Colonic mucosa (tissue), 4 donors: ENCODE measurements at regions not wholly inside any gene's neighbourhood (a gene's known extent, or its start where the extent isn't known, plus 50 kb on each side); places are given as distances from the start of the nearest gene placed in this dataset.
A peak's percentile ranks its signal among the peaks of the same experiment; 100 is the strongest.
"Not testable (repeated sequence)": the region's sequence is repeated elsewhere in the genome, so short reads cannot be mapped to it uniquely, and the experiment has no call there.

Source experiments
- DNase-seq: peaks from one replicate; pipeline ENCODE4 v3.0.0-alpha.2; 2020
- H3K27ac ChIP-seq: fragments of 200-600 bp; one replicate; pipeline ENCODE4 v1.8.0; 2021
- H3K27me3 ChIP-seq: fragments of 200-600 bp; one replicate; pipeline ENCODE4 v1.8.0; 2021
- H3K36me3 ChIP-seq: fragments of 200-600 bp; one replicate; pipeline ENCODE4 v1.8.0; 2021
- H3K4me1 ChIP-seq: fragments of 200-600 bp; one replicate; pipeline ENCODE4 v1.8.0; 2021; ENCODE audit warnings: mild to moderate bottlenecking
- H3K4me3 ChIP-seq: fragments of 200-600 bp; one replicate; pipeline ENCODE4 v1.8.0; 2021
- H3K9ac ChIP-seq, 2 donors: one replicate each; pipeline ENCODE4 v1.7.0; 2013; ENCODE audit warnings: control low read depth in 2 of 2, low read depth in 2 of 2, low read length in 2 of 2
- H3K9me3 ChIP-seq: fragments of 200-600 bp; one replicate; pipeline ENCODE4 v1.8.0; 2021
- intact Hi-C: fragments of 100-400 bp; cut with DNase I; formaldehyde crosslinking; loops from one replicate; pipeline ENCODE4 v1.14.1; 2022
- donor health status: healthy.
- donor health status: DM: no; HTN: no; CAD: no.
- donor health status: DM: no; HTN: no; CAD: no.

DNA sequence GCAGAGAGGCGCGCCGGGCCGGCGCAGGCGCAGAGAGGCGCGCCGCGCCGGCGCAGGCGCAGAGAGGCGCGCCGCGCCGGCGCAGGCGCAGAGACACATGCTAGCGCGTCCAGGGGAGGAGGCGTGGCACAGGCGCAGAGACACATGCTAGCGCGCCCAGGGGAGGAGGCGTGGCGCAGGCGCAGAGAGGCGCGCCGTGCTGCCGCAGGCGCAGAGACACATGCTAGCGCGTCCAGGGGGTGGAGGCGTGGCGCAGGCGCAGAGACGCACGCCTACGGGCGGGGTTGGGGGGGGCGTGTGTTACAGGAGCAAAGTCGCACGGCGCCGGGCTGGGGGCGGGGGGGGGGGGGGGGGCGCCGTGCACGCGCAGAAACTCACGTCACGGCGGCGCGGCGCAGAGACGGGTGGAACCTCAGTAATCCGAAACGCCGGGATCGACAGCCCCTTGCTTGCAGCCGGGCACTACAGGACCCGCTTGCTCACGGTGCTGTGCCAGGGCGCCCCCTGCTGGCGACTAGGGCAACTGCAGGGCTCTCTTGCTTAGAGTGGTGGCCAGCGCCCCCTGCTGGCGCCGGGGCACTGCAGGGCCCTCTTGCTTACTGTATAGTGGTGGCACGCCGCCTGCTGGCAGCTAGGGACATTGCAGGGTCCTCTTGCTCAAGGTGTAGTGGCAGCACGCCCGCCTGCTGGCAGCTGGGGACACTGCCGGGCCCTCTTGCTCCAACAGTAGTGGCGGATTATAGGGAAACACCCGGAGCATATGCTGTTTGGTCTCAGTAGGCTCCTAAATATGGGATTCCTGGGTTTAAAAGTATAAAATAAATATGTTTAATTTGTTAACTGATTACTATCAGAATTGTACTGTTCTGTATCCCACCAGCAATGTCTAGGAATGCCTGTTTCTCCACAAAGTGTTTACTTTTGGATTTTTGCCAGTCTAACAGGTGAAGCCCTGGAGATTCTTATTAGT, 269.9 kb downstream of the OR4F29 start:
- H3K4me3 ChIP-seq, H3K9me3 ChIP-seq, H3K36me3 ChIP-seq, H3K4me1 ChIP-seq, H3K9ac ChIP-seq, H3K27me3 ChIP-seq, H3K27ac ChIP-seq, intact Hi-C loops: not testable (repeated sequence)
- peak; percentile 45 for DNase-seq

DNA sequence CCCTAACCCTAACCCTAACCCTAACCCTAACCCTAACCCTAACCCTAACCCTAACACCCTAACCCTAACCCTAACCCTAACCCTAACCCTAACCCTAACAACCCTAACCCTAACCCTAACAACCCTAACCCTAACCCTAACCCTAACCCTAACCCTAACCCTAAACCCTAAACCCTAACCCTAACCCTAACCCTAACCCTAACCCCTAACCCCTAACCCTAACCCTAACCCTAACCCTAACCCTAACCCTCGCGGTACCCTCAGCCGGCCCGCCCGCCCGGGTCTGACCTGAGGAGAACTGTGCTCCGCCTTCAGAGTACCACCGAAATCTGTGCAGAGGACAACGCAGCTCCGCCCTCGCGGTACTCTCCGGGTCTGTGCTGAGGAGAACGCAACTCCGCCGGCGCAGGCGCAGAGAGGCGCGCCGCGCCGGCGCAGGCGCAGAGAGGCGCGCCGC, 270.7 kb downstream of the OR4F29 start:
- H3K9me3 ChIP-seq, intact Hi-C loops, H3K4me3 ChIP-seq, H3K27ac ChIP-seq, H3K36me3 ChIP-seq, H3K27me3 ChIP-seq, H3K4me1 ChIP-seq, H3K9ac ChIP-seq: not testable (repeated sequence)
- DNase-seq, result peak; percentile 19

DNA sequence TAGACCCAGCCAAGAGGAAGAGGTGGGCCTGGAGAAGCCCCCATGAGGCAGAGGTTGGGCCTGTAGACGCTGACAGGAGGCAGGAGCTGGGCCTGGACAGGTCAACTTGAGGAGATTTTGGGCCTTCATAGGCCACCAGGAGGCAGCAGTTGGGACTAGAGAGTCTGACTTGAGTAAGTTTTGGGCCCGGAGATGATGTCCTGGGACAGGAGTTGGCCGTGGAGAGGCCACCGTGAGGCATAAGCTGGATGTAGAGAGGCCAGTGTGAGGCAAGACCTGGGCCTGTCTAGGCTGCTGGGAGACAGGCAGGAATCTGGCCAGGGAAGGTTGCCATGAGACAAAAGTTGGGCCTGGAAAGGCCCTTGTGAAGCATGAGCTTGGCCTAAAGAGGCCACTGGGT, 312.6 kb downstream of the OR4F29 start:
- H3K9me3 ChIP-seq, intact Hi-C loops, H3K4me1 ChIP-seq, H3K27ac ChIP-seq, H3K36me3 ChIP-seq, H3K27me3 ChIP-seq, DNase-seq, H3K9ac ChIP-seq, H3K4me3 ChIP-seq: not testable (repeated sequence)

DNA sequence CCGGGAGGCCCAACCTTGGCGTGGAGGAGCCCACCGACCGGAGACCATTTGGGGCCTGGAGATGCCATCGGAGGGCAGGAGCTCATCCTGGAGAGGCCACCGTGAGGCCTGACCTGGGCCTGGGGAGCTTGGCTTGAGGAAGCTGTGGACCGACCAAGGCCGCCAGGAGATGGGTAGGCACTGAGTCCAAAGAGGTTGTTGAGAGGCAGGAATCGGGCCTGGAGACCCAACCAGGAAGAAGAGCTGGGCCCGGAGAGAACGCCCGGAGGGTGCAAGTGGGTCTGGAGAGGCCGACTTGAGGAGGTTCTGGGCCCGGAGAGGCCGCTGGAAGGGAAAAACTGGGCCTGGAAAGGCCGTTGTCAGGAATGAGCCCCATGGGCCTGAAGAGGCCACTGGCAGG, 313.8 kb downstream of the OR4F29 start:
- H3K9me3 ChIP-seq, intact Hi-C loops, H3K4me1 ChIP-seq, H3K36me3 ChIP-seq, H3K9ac ChIP-seq, H3K27me3 ChIP-seq, H3K27ac ChIP-seq, DNase-seq, H3K4me3 ChIP-seq: not testable (repeated sequence)

DNA sequence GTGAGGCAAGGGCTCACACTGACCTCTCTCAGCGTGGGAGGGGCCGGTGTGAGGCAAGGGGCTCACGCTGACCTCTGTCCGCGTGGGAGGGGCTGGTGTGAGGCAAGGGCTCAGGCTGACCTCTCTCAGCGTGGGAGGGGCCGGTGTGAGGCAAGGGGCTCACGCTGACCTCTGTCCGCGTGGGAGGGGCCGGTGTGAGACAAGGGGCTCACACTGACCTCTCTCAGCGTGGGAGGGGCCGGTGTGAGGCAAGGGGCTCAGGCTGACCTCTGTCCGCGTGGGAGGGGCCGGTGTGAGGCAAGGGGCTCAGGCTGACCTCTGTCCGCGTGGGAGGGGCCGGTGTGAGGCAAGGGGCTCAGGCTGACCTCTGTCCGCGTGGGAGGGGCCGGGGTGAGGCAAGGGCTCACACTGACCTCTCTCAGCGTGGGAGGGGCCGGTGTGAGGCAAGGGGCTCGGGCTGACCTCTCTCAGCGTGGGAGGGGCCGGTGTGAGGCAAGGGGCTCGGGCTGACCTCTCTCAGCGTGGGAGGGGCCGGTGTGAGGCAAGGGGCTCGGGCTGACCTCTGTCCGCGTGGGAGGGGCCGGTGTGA, 315.0 kb downstream of the OR4F29 start:
- H3K27me3 ChIP-seq, H3K4me3 ChIP-seq, H3K27ac ChIP-seq, intact Hi-C loops, H3K9ac ChIP-seq, H3K36me3 ChIP-seq, H3K9me3 ChIP-seq, H3K4me1 ChIP-seq, DNase-seq: not testable (repeated sequence)

DNA sequence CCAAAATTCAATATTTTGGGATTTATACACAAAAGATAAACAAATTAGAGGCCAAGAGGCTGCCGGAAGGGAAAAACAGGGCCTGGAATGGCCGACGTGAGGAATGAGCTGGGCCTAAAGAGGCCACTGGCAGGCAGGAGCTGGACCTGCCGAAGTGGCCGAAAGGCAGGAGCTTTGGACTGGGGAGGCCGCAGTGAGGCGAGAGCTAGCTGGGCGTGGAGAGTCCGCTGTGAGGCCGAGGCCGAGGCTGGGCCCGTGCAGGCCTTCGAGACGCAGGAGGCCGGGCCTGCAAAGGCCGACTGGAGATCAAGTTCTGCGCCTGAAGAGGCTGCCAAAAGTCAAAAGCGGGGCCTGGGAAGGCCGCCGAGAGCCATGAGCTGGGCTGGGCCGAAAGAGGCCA, 316.5 kb downstream of the OR4F29 start:
- H3K36me3 ChIP-seq, H3K9ac ChIP-seq, H3K4me3 ChIP-seq, H3K27ac ChIP-seq, DNase-seq, H3K9me3 ChIP-seq, H3K27me3 ChIP-seq, H3K4me1 ChIP-seq, intact Hi-C loops: not testable (repeated sequence)

DNA sequence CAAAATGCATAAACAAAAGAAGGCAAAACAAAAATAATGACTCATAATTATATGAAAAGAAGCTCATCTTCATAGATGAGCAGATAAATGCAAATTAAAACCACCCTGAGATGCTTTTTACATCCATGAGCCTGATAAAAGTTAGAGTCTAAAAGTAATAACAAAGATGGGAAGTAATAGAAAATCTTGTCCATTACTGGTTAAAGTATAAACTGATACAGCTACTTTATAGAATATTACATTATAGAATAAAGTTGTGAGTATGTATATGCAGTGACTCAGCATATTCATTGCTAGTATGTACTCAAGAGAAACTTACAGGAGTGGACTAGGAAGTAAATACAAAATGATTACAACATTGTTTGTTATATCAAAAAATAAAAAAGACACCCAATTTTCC, 333.0 kb downstream of the OR4F29 start:
- H3K27me3 ChIP-seq, DNase-seq, intact Hi-C loops, H3K36me3 ChIP-seq, H3K9ac ChIP-seq, H3K27ac ChIP-seq, H3K4me3 ChIP-seq, H3K4me1 ChIP-seq, H3K9me3 ChIP-seq: not testable (repeated sequence)

DNA sequence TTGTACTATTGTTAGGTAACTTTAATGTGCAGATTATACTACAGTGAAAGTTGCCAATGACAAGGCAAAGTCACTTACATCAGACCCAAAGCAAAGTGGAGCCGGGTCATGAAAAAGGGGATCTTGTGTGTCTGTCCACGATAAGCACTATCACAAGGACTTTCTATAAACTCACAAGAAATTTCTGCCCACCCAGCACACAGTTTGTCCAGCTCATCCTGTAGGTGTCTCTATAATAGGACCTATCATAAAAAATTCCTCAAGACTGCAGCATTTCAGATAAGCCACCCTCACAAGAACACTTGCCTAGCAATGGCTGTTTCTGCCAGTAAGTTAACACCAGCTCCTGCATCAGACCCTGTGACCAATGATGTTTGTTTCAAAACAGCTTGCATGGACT, 335.9 kb downstream of the OR4F29 start:
- H3K9me3 ChIP-seq, H3K4me1 ChIP-seq, intact Hi-C loops, H3K4me3 ChIP-seq, H3K9ac ChIP-seq, H3K36me3 ChIP-seq, H3K27ac ChIP-seq, H3K27me3 ChIP-seq, DNase-seq: not testable (repeated sequence)

DNA sequence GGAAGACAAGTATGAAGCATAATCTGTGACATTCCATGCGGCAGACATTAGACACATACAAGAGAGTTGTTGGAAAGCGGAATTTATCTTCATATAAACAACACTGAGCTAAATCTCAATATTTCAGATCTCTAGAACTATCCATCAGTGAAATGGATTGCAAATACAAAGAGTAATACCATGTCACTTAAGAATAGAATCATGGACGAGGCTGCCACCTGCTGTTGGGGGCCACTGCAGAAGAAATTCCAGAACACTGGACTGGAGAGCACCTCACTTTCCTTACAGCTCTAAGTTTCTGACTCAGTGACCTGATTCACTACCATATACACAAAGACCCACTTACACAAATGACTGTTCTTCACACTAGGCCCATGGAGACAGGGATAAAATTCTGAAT, 346.7 kb downstream of the OR4F29 start:
- intact Hi-C loops, H3K9ac ChIP-seq, H3K9me3 ChIP-seq, H3K27ac ChIP-seq, H3K36me3 ChIP-seq, H3K27me3 ChIP-seq, H3K4me1 ChIP-seq, H3K4me3 ChIP-seq, DNase-seq: not testable (repeated sequence)

DNA sequence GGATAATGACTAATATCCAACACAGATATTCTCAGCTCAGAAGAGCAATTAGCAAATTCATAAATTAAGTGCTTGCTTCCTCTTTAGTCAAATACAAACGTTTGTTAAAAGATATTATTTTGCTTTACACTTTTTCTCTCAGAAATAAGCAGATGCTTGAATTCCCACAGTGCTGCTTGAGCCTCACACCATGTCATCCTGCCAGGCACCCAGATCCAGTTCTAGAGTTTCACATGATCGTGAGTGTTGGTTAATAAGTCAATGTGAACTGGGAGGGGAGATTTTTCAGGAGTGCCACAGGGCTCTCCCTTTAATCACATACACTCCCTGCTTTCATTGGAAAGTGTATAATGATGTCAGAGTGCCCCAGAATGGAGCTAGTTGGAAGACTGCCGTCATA, 352.0 kb downstream of the OR4F29 start:
- H3K36me3 ChIP-seq, H3K9ac ChIP-seq, H3K4me1 ChIP-seq, intact Hi-C loops, H3K27me3 ChIP-seq, H3K4me3 ChIP-seq, DNase-seq, H3K27ac ChIP-seq, H3K9me3 ChIP-seq: not testable (repeated sequence)

DNA sequence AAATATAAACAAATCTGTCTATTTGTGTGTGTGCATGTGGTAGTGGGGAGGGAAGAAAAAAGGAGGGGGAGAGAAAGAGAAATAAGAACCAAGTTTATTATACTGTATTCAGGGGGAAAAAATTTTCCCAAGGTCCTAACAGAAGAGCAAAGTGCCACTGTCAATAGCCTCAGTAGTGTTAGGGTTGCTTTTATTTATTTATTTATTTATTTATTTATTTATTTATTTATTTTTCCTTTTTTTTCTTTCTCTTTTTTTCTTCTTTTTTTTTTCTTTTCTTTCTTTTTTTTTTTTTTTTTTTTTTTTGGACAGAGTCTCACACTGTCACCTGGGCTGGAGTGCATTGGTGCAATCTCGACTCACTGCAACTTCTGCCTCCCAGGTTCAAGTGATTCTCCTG, 352.7 kb downstream of the OR4F29 start:
- intact Hi-C loops, H3K27ac ChIP-seq, H3K4me1 ChIP-seq, H3K9me3 ChIP-seq, H3K36me3 ChIP-seq, H3K27me3 ChIP-seq, H3K9ac ChIP-seq, H3K4me3 ChIP-seq, DNase-seq: not testable (repeated sequence)

DNA sequence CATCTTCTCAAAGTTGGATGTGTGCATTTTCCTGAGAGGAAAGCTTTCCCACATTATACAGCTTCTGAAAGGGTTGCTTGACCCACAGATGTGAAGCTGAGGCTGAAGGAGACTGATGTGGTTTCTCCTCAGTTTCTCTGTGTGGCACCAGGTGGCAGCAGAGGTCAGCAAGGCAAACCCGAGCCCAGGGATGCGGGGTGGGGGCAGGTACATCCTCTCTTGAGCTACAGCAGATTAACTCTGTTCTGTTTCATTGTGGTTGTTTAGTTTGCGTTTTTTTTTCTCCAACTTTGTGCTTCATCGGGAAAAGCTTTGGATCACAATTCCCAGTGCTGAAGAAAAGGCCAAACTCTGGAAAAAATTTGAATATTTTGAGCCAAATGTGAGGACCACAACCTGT, 360.2 kb downstream of the OR4F29 start:
- H3K27me3 ChIP-seq, H3K9ac ChIP-seq, H3K9me3 ChIP-seq, DNase-seq, H3K4me3 ChIP-seq, intact Hi-C loops, H3K36me3 ChIP-seq, H3K27ac ChIP-seq, H3K4me1 ChIP-seq: not testable (repeated sequence)

DNA sequence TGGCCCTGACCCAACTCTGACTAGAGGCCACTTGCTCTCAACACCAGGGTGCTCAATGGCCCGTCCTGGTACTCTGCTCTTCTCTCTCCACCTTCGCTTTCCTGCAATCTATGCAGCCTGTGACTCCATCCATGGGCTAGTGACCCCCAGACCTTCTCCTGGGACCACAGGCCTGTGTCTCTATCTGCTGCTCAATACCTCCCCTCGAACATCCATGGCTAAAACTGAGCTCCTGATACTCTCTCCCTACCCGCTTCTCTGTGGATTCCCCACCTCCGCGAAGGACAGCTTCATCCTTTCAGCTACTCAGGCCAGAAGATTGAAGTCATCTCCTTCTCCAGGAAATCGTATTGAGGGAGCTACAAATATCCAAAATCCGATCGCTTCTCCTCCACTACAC, 363.4 kb downstream of the OR4F29 start:
- H3K27ac ChIP-seq, H3K4me1 ChIP-seq, intact Hi-C loops, DNase-seq, H3K9me3 ChIP-seq, H3K4me3 ChIP-seq, H3K9ac ChIP-seq, H3K36me3 ChIP-seq, H3K27me3 ChIP-seq: not testable (repeated sequence)

DNA sequence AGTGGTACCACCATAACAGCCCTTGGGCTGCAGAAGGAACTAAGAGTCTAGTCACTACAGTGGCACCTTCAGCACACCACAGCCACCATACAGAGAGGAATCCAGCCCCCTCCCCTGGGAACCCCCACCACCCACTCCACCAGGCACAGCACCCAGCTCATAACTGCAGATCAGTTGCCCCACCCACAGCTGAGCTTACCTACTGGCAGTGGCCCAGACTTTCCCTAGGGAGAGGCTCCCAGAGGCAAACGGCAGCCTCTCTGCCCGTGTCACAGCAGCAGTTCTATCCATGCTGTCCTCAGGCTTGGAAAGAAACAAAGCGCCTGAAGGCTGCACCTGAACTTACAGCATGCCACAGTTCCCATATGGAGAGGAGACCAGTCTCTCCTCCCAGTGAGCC, 372.3 kb downstream of the OR4F29 start:
- intact Hi-C loops, H3K9ac ChIP-seq, H3K27me3 ChIP-seq, H3K9me3 ChIP-seq, H3K4me3 ChIP-seq, DNase-seq, H3K27ac ChIP-seq, H3K4me1 ChIP-seq, H3K36me3 ChIP-seq: not testable (repeated sequence)
